Fibroblast of the conjunctiva (primary cell): ENCODE measurements at regions not wholly inside any gene's neighbourhood (a gene's known extent, or its start where the extent isn't known, plus 50 kb on each side); places are given as distances from the start of the nearest gene placed in this dataset.

ENCODE experiments used
- DNase-seq: peaks from one replicate; pipeline ENCODE4 v3.0.0-alpha.2; 2010; ENCODE audit warnings: low read depth

- no peak for DNase-seq
Observed at GRCh38 chr2:167504695-167505094, 616.4 kb downstream of the XIRP2 start.

- DNase-seq: no peak
Observed at GRCh38 chr2:167504061-167504460, 615.8 kb downstream of the XIRP2 start.

GRCh38 chr2:167501618-167502017 is 613.3 kb downstream of the XIRP2 start:
- no peak for DNase-seq

- DNase-seq: no peak
Observed at GRCh38 chr2:167493862-167494261, 605.6 kb downstream of the XIRP2 start.

GRCh38 chr2:167492486-167492885 is 604.2 kb downstream of the XIRP2 start:
- DNase-seq: no peak

GRCh38 chr2:167491788-167492187 is 603.5 kb downstream of the XIRP2 start:
- no peak for DNase-seq

GRCh38 chr2:167490455-167490854 is 602.2 kb downstream of the XIRP2 start:
- DNase-seq: no peak

GRCh38 chr2:167489325-167489724 is 601.0 kb downstream of the XIRP2 start:
- no peak for DNase-seq

- no peak for DNase-seq
Observed at GRCh38 chr2:167487728-167488127, 599.4 kb downstream of the XIRP2 start.

- DNase-seq: no peak
Observed at GRCh38 chr2:167484875-167485274, 596.6 kb downstream of the XIRP2 start.

- DNase-seq: no peak
Observed at GRCh38 chr2:167480986-167481309, 592.7 kb downstream of the XIRP2 start.

GRCh38 chr2:167480232-167480985 is 592.1 kb downstream of the XIRP2 start:
- DNase-seq: no peak

GRCh38 chr2:167478196-167478595 is 589.9 kb downstream of the XIRP2 start:
- DNase-seq: no peak

- no peak for DNase-seq
Observed at GRCh38 chr2:167475791-167476190, 587.5 kb downstream of the XIRP2 start.

- no peak for DNase-seq
Observed at GRCh38 chr2:167471734-167472133, 583.5 kb downstream of the XIRP2 start.

GRCh38 chr2:167471332-167471731 is 583.1 kb downstream of the XIRP2 start:
- no peak for DNase-seq

GRCh38 chr2:167462379-167462778 is 574.1 kb downstream of the XIRP2 start:
- no peak for DNase-seq

GRCh38 chr2:167454036-167454435 is 565.8 kb downstream of the XIRP2 start:
- DNase-seq: no peak

GRCh38 chr2:167451496-167452289 is 563.4 kb downstream of the XIRP2 start:
- no peak for DNase-seq

- no peak for DNase-seq
Observed at GRCh38 chr2:167450364-167450763, 562.1 kb downstream of the XIRP2 start.

GRCh38 chr2:167440382-167440781 is 552.1 kb downstream of the XIRP2 start:
- DNase-seq: no peak

- DNase-seq: peak; percentile 0
Observed at GRCh38 chr2:167438206-167438605, 549.9 kb downstream of the XIRP2 start.

GRCh38 chr2:167431949-167432348 is 543.7 kb downstream of the XIRP2 start:
- no peak for DNase-seq

GRCh38 chr2:167430447-167430846 is 542.2 kb downstream of the XIRP2 start:
- no peak for DNase-seq
